Endothelial cell of umbilical vein (primary cell): ENCODE measurements at regions not wholly inside any gene's neighbourhood (a gene's known extent, or its start where the extent isn't known, plus 50 kb on each side); places are given as distances from the start of the nearest gene placed in this dataset.

Experiments used
- BruUV-seq: library from RNA; stranded (reverse); fragments of 400-500 nt; replicated peaks from 2 replicates; lab custom pipeline; 2021; lab: Mats Ljungman, UMichigan
- CTCF ChIA-PET: fragments of 300-600, 350-600 bp; sonication (Branson Sonifier 250); formaldehyde crosslinking; loops from one replicate; lab custom pipeline; 2021; ENCODE audit warnings: antibody characterized with exemption, inconsistent platforms; lab: Charles Lee
- POLR2A ChIA-PET: fragments of 300-600, 350-600 bp; sonication (Branson Sonifier 250); formaldehyde crosslinking; loops from one replicate; lab custom pipeline; 2021; ENCODE audit warnings: antibody characterized with exemption, inconsistent platforms; lab: Charles Lee
- DNase-seq: peaks from one replicate; pipeline ENCODE4 v3.0.0-alpha.2; 2011; ENCODE audit warnings: low read depth, low spot score
- FAIRE-seq: peaks from 2 replicates; lab custom pipeline; 2011; peaks lifted over from hg19 to GRCh38; lab: Jason Lieb, UNC
- H2AFZ ChIP-seq: 2 replicates; pipeline ENCODE4 v1.6.0; 2012; ENCODE audit warnings: low read depth, low read length, control low read depth, inconsistent platforms
- H3K27ac ChIP-seq: 2 replicates; pipeline ENCODE4 v1.5.1; 2011; ENCODE audit warnings: low read depth, mild to moderate bottlenecking, control low read depth, low read length, moderate library complexity; ENCODE audit not compliant: insufficient read depth
- H3K27me3 ChIP-seq, 2 experiments: 2 replicates each; pipeline versions ENCODE4 v1.6.0 to v1.6.1; 2011; ENCODE audit warnings: low read length in 2 of 2, mixed read lengths in 1 of 2; ENCODE audit not compliant: control insufficient read depth in 2 of 2, insufficient read depth in 2 of 2
- H3K36me3 ChIP-seq, 2 experiments: 2 replicates in 1 of 2; 3 replicates in 1 of 2; pipeline ENCODE4 v1.5.1; 2011; ENCODE audit warnings: low read length in 2 of 2, mild to moderate bottlenecking in 1 of 2, moderate library complexity in 1 of 2; ENCODE audit not compliant: control insufficient read depth in 2 of 2, insufficient read depth in 2 of 2; ENCODE audit errors: extremely low read depth in 1 of 2
- H3K4me1 ChIP-seq: 3 replicates; pipeline ENCODE4 v1.5.1; 2011; ENCODE audit warnings: mild to moderate bottlenecking, low read length; ENCODE audit not compliant: control insufficient read depth, insufficient read depth; ENCODE audit errors: extremely low read depth
- H3K4me2 ChIP-seq: 2 replicates; pipeline ENCODE4 v1.6.1; 2011; ENCODE audit warnings: low read length, control low read depth, mixed read lengths; ENCODE audit not compliant: insufficient read depth
- H3K4me3 ChIP-seq, 3 experiments: fragments of 200-600 bp in 1 of 3; sonication (generic), shearing (Covaris generic) in 1 of 3; replicated peaks in 1 of 3; 2 replicates each; pipeline ENCODE4 v1.5.1; 2011 to 2016; ENCODE audit warnings: control low read depth in 3 of 3, low read length in 3 of 3, mild to moderate bottlenecking in 2 of 3, inconsistent platforms in 1 of 3, low read depth in 1 of 3, moderate library complexity in 1 of 3; ENCODE audit not compliant: insufficient read depth in 1 of 3
- H3K79me2 ChIP-seq: 2 replicates; pipeline ENCODE4 v1.6.0; 2012; ENCODE audit warnings: low read length, inconsistent platforms; ENCODE audit not compliant: control insufficient read depth, insufficient read depth
- H3K9ac ChIP-seq: replicated peaks from 2 replicates; pipeline ENCODE3; 2011; ENCODE audit warnings: low read length, control low read depth; ENCODE audit not compliant: insufficient read depth; ENCODE audit errors: extremely low read depth
- H3K9me1 ChIP-seq: replicated peaks from 3 replicates; pipeline ENCODE4 v1.6.0; 2011; ENCODE audit warnings: mild to moderate bottlenecking, low read length; ENCODE audit not compliant: control insufficient read depth, insufficient read depth; ENCODE audit errors: extremely low read depth
- H3K9me3 ChIP-seq: replicated peaks from 2 replicates; pipeline ENCODE4 v1.5.1; 2012; ENCODE audit warnings: low read length, inconsistent platforms; ENCODE audit not compliant: control insufficient read depth, insufficient read depth
- H4K20me1 ChIP-seq: replicated peaks from 2 replicates; pipeline ENCODE3; 2011; ENCODE audit warnings: mild to moderate bottlenecking, low read length; ENCODE audit not compliant: control insufficient read depth, insufficient read depth; ENCODE audit errors: extremely low read depth
- EZH2 ChIP-seq: IDR thresholded peaks from 2 replicates; pipeline ENCODE4 v1.6.1; 2012; ENCODE audit warnings: borderline replicate concordance, low read depth, mild to moderate bottlenecking, moderate library complexity, low read length, inconsistent platforms; ENCODE audit not compliant: severe bottlenecking
- FOS ChIP-seq: IDR thresholded peaks from 2 replicates; pipeline ENCODE4 v1.6.1; 2011; ENCODE audit warnings: mild to moderate bottlenecking, low read length, moderate library complexity, borderline replicate concordance; ENCODE audit not compliant: insufficient read depth
- GATA2 ChIP-seq: IDR thresholded peaks from 2 replicates; pipeline ENCODE4 v1.7.0; 2011; ENCODE audit warnings: low read depth, mild to moderate bottlenecking, moderate library complexity, mixed read lengths, low read length; ENCODE audit not compliant: insufficient read length, insufficient read depth
- JUN ChIP-seq: IDR thresholded peaks from 2 replicates; pipeline ENCODE4 v1.6.1; 2011; ENCODE audit warnings: borderline replicate concordance, low read depth; ENCODE audit not compliant: insufficient read length, insufficient read depth
- MYC ChIP-seq: IDR thresholded peaks from one replicate; pipeline ENCODE4 v1.6.1; 2011; ENCODE audit warnings: mild to moderate bottlenecking, low read depth, low read length
- POLR2A ChIP-seq: IDR thresholded peaks from 2 replicates; pipeline ENCODE4 v1.6.1; 2012; ENCODE audit warnings: low read depth, mild to moderate bottlenecking, control low read depth, low read length
- POLR2AphosphoS5 ChIP-seq: IDR thresholded peaks from 2 replicates; pipeline ENCODE4 v1.6.1; 2012; ENCODE audit warnings: low read depth, mild to moderate bottlenecking, control low read depth, low read length, moderate library complexity; ENCODE audit not compliant: insufficient read depth
- dilution Hi-C: fragments of 300-500 bp; cut with MboI; formaldehyde crosslinking; loops from one replicate; pipeline ENCODE4 v1.15.0; 2019; ENCODE audit warnings: low sequenced_read_pairs; ENCODE audit not compliant: extremely low pct_ligation_motif_present
- intact Hi-C: fragments of 100-400 bp; cut with micrococcal nuclease; formaldehyde crosslinking; loops from one replicate; pipeline ENCODE4 v1.10.0; 2022
- TF ChIP-seq, protein P1 (sequence below): IDR thresholded peaks from 2 replicates; pipeline ENCODE4 v1.6.1; 2011; ENCODE audit not compliant: insufficient read depth, insufficient read length
- TF ChIP-seq, protein P2 (sequence below), 2 donors: IDR thresholded peaks; 1 replicate in 1 of 2; 2 replicates in 1 of 2; pipeline ENCODE4 v1.5.1; 2011; ENCODE audit warnings: low read length in 2 of 2, mild to moderate bottlenecking in 2 of 2, moderate library complexity in 2 of 2, control low read depth in 1 of 2, inconsistent platforms in 1 of 2, low read depth in 1 of 2; ENCODE audit not compliant: insufficient read depth in 1 of 2; ENCODE audit errors: extremely low read depth in 1 of 2

DNA sequence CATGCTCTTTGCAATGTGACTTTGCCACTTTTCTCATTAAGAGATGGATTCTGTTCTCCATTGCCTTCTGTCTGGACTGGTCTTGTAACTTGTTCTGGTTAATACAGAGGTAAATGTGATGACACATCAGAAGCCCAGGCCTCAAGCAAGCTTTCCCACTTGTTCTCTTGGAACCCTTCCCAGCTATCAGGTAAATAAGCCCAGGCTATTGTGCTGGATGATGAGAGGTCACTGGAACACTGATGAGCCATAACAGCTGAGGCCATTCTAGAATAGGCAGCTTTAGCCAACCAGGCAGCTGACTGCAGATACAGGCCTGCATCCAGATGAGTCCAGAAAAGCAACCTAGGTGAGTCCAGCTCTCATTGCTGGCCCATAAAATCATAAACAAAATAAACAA, 1007.0 kb upstream of the ACVR2A start:
- no peak for TF ChIP-seq EZH2
- no peak for TF ChIP-seq GATA2
- no peak for TF ChIP-seq POLR2AphosphoS5
- TF ChIP-seq, protein P1, sequence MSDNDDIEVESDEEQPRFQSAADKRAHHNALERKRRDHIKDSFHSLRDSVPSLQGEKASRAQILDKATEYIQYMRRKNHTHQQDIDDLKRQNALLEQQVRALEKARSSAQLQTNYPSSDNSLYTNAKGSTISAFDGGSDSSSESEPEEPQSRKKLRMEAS = no peak
- TF ChIP-seq, protein P2, sequence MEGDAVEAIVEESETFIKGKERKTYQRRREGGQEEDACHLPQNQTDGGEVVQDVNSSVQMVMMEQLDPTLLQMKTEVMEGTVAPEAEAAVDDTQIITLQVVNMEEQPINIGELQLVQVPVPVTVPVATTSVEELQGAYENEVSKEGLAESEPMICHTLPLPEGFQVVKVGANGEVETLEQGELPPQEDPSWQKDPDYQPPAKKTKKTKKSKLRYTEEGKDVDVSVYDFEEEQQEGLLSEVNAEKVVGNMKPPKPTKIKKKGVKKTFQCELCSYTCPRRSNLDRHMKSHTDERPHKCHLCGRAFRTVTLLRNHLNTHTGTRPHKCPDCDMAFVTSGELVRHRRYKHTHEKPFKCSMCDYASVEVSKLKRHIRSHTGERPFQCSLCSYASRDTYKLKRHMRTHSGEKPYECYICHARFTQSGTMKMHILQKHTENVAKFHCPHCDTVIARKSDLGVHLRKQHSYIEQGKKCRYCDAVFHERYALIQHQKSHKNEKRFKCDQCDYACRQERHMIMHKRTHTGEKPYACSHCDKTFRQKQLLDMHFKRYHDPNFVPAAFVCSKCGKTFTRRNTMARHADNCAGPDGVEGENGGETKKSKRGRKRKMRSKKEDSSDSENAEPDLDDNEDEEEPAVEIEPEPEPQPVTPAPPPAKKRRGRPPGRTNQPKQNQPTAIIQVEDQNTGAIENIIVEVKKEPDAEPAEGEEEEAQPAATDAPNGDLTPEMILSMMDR (IDR thresholded peaks at IDR 0.05; ENCODE audit: extremely low read depth in 1 of 2, insufficient read depth in 1 of 2, low read depth in 1 of 2, low read length in 2 of 2) = no peak
- TF ChIP-seq POLR2A = no peak
- TF ChIP-seq MYC = no peak
- TF ChIP-seq JUN = no peak
- no peak for TF ChIP-seq FOS
- no peak overlapping the region for H2AFZ ChIP-seq
- no peaks in the 10 kb centered on the region for H3K9me1 ChIP-seq
- H3K9ac ChIP-seq = no peak overlapping the region
- no peaks in the 10 kb centered on the region for H3K79me2 ChIP-seq
- H3K4me1 ChIP-seq = no peaks in the 10 kb centered on the region
- dilution Hi-C loops = no loop called here
- H3K27ac ChIP-seq = no peak overlapping the region
- no peak overlapping the region for H3K4me2 ChIP-seq
- DNase-seq = peak; percentile 46
- no peaks in the 10 kb centered on the region for H4K20me1 ChIP-seq
- BruUV-seq = no TSS peak
- no peak for FAIRE-seq
- CTCF ChIA-PET = interaction anchor here (1.1 to 1.6 kb wide), 3 partner anchors 12 to 245 kb away, joined by 3 to 4 read pairs (median 4); no protein-coding TSS in a partner anchor
- intact Hi-C loops = no loop called here
- POLR2A ChIA-PET = no interaction called here
- no peak overlapping the region for H3K4me3 ChIP-seq
- H3K9me3 ChIP-seq = no peaks in the 10 kb centered on the region
- no peaks in the 10 kb centered on the region for H3K27me3 ChIP-seq
- no peaks in the 10 kb centered on the region for H3K36me3 ChIP-seq
